ENCODE measurements at regions not wholly inside any gene's neighbourhood (a gene's known extent, or its start where the extent isn't known, plus 50 kb on each side); places are given as distances from the start of the nearest gene placed in this dataset.

DNA sequence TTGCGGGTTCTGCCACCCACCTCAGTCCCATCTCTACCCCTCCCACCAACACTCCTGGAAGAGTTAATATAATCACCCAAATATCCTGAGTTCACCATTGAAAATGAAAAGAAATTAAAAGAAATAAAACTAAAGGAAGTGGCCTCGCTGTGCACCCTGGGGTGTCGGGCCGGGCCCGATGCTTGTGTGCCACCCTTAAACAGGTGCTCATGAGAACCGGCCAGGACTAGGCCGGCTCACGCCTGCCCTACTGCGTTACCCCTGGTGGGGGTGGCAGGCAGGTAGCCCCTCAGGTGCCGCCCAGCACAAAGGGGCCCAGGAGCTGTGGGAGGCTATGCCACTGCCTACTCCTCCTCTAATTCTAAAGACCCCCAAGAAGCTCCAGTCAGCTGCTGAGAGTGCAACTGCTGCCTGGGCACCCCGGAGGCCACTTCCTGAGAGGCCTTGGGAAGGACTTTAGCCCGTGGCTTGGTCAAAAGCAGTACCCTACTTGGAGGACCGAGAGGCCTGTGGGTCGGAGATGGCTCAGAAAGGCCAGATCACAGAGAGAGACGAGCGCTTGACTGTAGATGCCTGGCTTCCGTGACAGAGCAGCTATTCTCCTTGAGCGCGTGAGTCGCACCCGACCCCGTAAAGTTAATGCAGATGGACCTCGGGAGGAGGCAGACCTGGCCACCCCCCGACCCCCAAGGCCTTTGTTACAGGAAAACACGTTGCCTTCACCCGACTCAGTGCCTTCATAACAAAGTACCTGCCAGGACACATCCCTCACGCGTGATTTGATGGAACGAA lies 51.0 kb upstream of the PPP2R2D start:
- no peak for DNase-seq (ENCODE audit: low spot score)

DNA sequence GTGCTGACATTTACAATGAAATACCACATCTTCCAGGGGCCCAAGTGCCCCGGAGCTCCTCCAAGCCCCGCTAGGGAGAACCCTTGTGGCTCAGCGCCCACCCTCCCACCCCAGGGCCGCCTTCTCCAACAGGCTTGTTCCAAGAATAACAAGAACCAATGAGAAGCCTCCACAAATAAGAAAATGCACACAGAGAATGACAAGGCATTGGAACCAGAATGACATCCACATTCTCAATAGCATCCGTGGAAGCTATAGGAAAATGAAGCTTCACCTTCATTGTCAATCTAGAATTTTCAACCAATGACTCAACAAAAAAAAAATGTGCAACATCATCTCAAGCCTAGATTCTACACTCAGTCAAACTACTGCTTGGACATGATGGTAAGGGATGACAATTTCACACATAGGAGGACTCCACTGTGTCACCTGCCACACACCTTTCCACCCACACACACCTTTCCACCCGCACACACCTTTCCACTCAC lies 50.4 kb upstream of the PPP2R2D start:
- no peak for DNase-seq (ENCODE audit: low spot score)
